HUES48 (cell line): ENCODE measurements at regions not wholly inside any gene's neighbourhood (a gene's known extent, or its start where the extent isn't known, plus 50 kb on each side); places are given as distances from the start of the nearest gene placed in this dataset.

Source experiments
- H3K27ac ChIP-seq: one replicate; pipeline ENCODE4 v1.7.0; 2013; ENCODE audit warnings: low read depth, low read length, inconsistent platforms
- H3K27me3 ChIP-seq: 2 replicates; pipeline ENCODE4 v1.6.1; 2013; ENCODE audit warnings: mild to moderate bottlenecking, low read length; ENCODE audit not compliant: control insufficient read depth, insufficient read depth
- H3K36me3 ChIP-seq: 2 replicates; pipeline ENCODE4 v1.6.1; 2013; ENCODE audit warnings: low read length; ENCODE audit not compliant: control insufficient read depth, insufficient read depth
- H3K4me1 ChIP-seq: 2 replicates; pipeline ENCODE4 v1.6.1; 2013; ENCODE audit warnings: mild to moderate bottlenecking, low read length; ENCODE audit not compliant: control insufficient read depth, insufficient read depth
- H3K4me3 ChIP-seq: 2 replicates; pipeline ENCODE4 v1.5.1; 2013; ENCODE audit warnings: mild to moderate bottlenecking, low read depth, low read length
- H3K9ac ChIP-seq: 2 replicates; pipeline ENCODE4 v1.6.1; 2013; ENCODE audit warnings: mild to moderate bottlenecking, low read depth, low read length, moderate library complexity
- H3K9me3 ChIP-seq: 2 replicates; pipeline ENCODE4 v1.6.1; 2013; ENCODE audit warnings: low read length; ENCODE audit not compliant: control insufficient read depth, insufficient read depth

GRCh38 chr3:8365541-8365940, 136.1 kb upstream of the LMCD1 start:
- Histone ChIP-seq H3K27ac (no peak overlapping the region), H3K27me3 (no peaks in the 10 kb centered on the region), H3K4me3 (no peak overlapping the region), H3K9ac (no peak overlapping the region), H3K36me3 (no peaks in the 10 kb centered on the region), H3K4me1 (no peaks in the 10 kb centered on the region), H3K9me3 (no peaks in the 10 kb centered on the region)

- H3K4me1 ChIP-seq = no peaks in the 10 kb centered on the region
- H3K27me3 ChIP-seq = no peaks in the 10 kb centered on the region
- H3K27ac ChIP-seq = no peak overlapping the region
- no peaks in the 10 kb centered on the region for H3K9me3 ChIP-seq
- H3K4me3 ChIP-seq = no peak overlapping the region
- no peak overlapping the region for H3K9ac ChIP-seq
- no peaks in the 10 kb centered on the region for H3K36me3 ChIP-seq
Observed at GRCh38 chr3:8366219-8366810, 135.3 kb upstream of the LMCD1 start.

GRCh38 chr3:8368598-8368997, 133.0 kb upstream of the LMCD1 start:
- Histone ChIP-seq H3K4me1 (no peaks in the 10 kb centered on the region), H3K4me3 (no peak overlapping the region), H3K9ac (no peak overlapping the region), H3K36me3 (no peaks in the 10 kb centered on the region), H3K27ac (no peak overlapping the region), H3K27me3 (no peaks in the 10 kb centered on the region), H3K9me3 (no peaks in the 10 kb centered on the region)

- no peaks in the 10 kb centered on the region for H3K9me3 ChIP-seq
- no peak overlapping the region for H3K9ac ChIP-seq
- no peak overlapping the region for H3K27ac ChIP-seq
- H3K4me3 ChIP-seq = no peak overlapping the region
- no peaks in the 10 kb centered on the region for H3K27me3 ChIP-seq
- no peaks in the 10 kb centered on the region for H3K36me3 ChIP-seq
- no peaks in the 10 kb centered on the region for H3K4me1 ChIP-seq
Observed at GRCh38 chr3:8369638-8370037, 132.0 kb upstream of the LMCD1 start.

GRCh38 chr3:8371085-8371551, 130.5 kb upstream of the LMCD1 start:
- H3K4me3 ChIP-seq = no peak overlapping the region
- H3K9me3 ChIP-seq = no peaks in the 10 kb centered on the region
- no peaks in the 10 kb centered on the region for H3K36me3 ChIP-seq
- no peak overlapping the region for H3K27ac ChIP-seq
- H3K4me1 ChIP-seq = no peaks in the 10 kb centered on the region
- H3K9ac ChIP-seq = no peak overlapping the region
- no peaks in the 10 kb centered on the region for H3K27me3 ChIP-seq

- H3K9ac ChIP-seq = no peak overlapping the region
- no peaks in the 10 kb centered on the region for H3K27me3 ChIP-seq
- no peaks in the 10 kb centered on the region for H3K4me1 ChIP-seq
- no peaks in the 10 kb centered on the region for H3K9me3 ChIP-seq
- no peak overlapping the region for H3K4me3 ChIP-seq
- H3K27ac ChIP-seq = no peak overlapping the region
- H3K36me3 ChIP-seq = no peaks in the 10 kb centered on the region
Observed at GRCh38 chr3:8371960-8372463, 129.6 kb upstream of the LMCD1 start.

GRCh38 chr3:8380904-8381704, 120.5 kb upstream of the LMCD1 start:
- Histone ChIP-seq H3K36me3 (no peaks in the 10 kb centered on the region), H3K27ac (no peak overlapping the region), H3K27me3 (no peaks in the 10 kb centered on the region), H3K9ac (no peak overlapping the region), H3K9me3 (no peaks in the 10 kb centered on the region), H3K4me1 (no peaks in the 10 kb centered on the region), H3K4me3 (no peak overlapping the region)

GRCh38 chr3:8385848-8386620, 115.6 kb upstream of the LMCD1 start:
- Histone ChIP-seq H3K9me3 (no peaks in the 10 kb centered on the region), H3K36me3 (no peaks in the 10 kb centered on the region), H3K4me1 (no peaks in the 10 kb centered on the region), H3K27me3 (no peaks in the 10 kb centered on the region), H3K9ac (no peak overlapping the region), H3K27ac (no peak overlapping the region), H3K4me3 (no peak overlapping the region)

- H3K9ac ChIP-seq = no peak overlapping the region
- no peaks in the 10 kb centered on the region for H3K4me1 ChIP-seq
- H3K27me3 ChIP-seq = no peaks in the 10 kb centered on the region
- H3K36me3 ChIP-seq = no peaks in the 10 kb centered on the region
- H3K27ac ChIP-seq = no peak overlapping the region
- H3K4me3 ChIP-seq = no peak overlapping the region
- no peaks in the 10 kb centered on the region for H3K9me3 ChIP-seq
Observed at GRCh38 chr3:8387571-8387970, 114.1 kb upstream of the LMCD1 start.

- no peaks in the 10 kb centered on the region for H3K27me3 ChIP-seq
- H3K4me1 ChIP-seq = no peaks in the 10 kb centered on the region
- no peaks in the 10 kb centered on the region for H3K36me3 ChIP-seq
- no peak overlapping the region for H3K9ac ChIP-seq
- H3K4me3 ChIP-seq = no peak overlapping the region
- H3K27ac ChIP-seq = no peak overlapping the region
- no peaks in the 10 kb centered on the region for H3K9me3 ChIP-seq
Observed at GRCh38 chr3:8399686-8400085, 101.9 kb upstream of the LMCD1 start.

- no peaks in the 10 kb centered on the region for H3K36me3 ChIP-seq
- no peak overlapping the region for H3K9ac ChIP-seq
Observed at GRCh38 chr3:8400911-8401310, 100.7 kb upstream of the LMCD1 start.

More at GRCh38 chr3:8400911-8401310, 100.7 kb upstream of the LMCD1 start:
- no peak overlapping the region for H3K27ac ChIP-seq
- no peaks in the 10 kb centered on the region for H3K27me3 ChIP-seq
- no peak overlapping the region for H3K4me3 ChIP-seq
- H3K4me1 ChIP-seq = no peaks in the 10 kb centered on the region
- 0 out of 2 replicates have a peak, but pooled peaks cover 3% of the 10 kb centered on the region for H3K9me3 ChIP-seq
